HEK293T (cell line): ENCODE measurements at regions not wholly inside any gene's neighbourhood (a gene's known extent, or its start where the extent isn't known, plus 50 kb on each side); places are given as distances from the start of the nearest gene placed in this dataset.

Source experiments
- CTCF ChIA-PET: fragments of 350-600 bp; formaldehyde crosslinking; extraction: SDS; loops from one replicate; lab custom pipeline; 2021; ENCODE audit warnings: antibody characterized with exemption, inconsistent platforms; lab: Yijun Ruan, JAX
- POLR2A ChIA-PET: fragments of 350-600 bp; formaldehyde crosslinking; extraction: SDS; loops from one replicate; lab custom pipeline; 2020; ENCODE audit warnings: antibody characterized with exemption, inconsistent platforms; lab: Yijun Ruan, JAX
- DNase-seq: peaks from one replicate; pipeline ENCODE4 v3.0.0; 2012; ENCODE audit warnings: mixed read lengths; ENCODE audit errors: extremely low spot score
- ARNT ChIP-seq: fragments of 450-650 bp; IDR thresholded peaks from 2 replicates; pipeline ENCODE4 v1.6.1; 2017; ENCODE audit warnings: mild to moderate bottlenecking
- BHLHE40 ChIP-seq: fragments of 450-650 bp; IDR thresholded peaks from 2 replicates; pipeline ENCODE4 v1.6.1; 2016; ENCODE audit warnings: mild to moderate bottlenecking, moderate library complexity, borderline replicate concordance
- CTBP1 ChIP-seq: fragments of 450-650 bp; IDR thresholded peaks from 2 replicates; pipeline ENCODE4 v1.6.1; 2016; ENCODE audit warnings: borderline replicate concordance
- ELF4 ChIP-seq: fragments of 450-650 bp; IDR thresholded peaks from 2 replicates; pipeline ENCODE4 v1.6.1; 2017; ENCODE audit warnings: antibody characterized with exemption
- FOXA1 ChIP-seq: fragments of 450-650 bp; IDR thresholded peaks from 2 replicates; pipeline ENCODE4 v1.6.1; 2016; ENCODE audit warnings: mild to moderate bottlenecking
- FOXK2 ChIP-seq: fragments of 450-650 bp; IDR thresholded peaks from 2 replicates; pipeline ENCODE4 v1.6.1; 2016; ENCODE audit warnings: mild to moderate bottlenecking
- FOXM1 ChIP-seq: fragments of 450-650 bp; IDR thresholded peaks from 2 replicates; pipeline ENCODE4 v1.6.1; 2017; ENCODE audit warnings: mild to moderate bottlenecking, borderline replicate concordance
- HDGF ChIP-seq: fragments of 450-650 bp; IDR thresholded peaks from 2 replicates; pipeline ENCODE4 v1.6.1; 2017; ENCODE audit warnings: antibody characterized with exemption, borderline replicate concordance
- L3MBTL2 ChIP-seq: fragments of 450-650 bp; conservative IDR thresholded peaks from 2 replicates; pipeline ENCODE4 v1.6.1; 2016; ENCODE audit warnings: mild to moderate bottlenecking
- LEF1 ChIP-seq: fragments of 450-650 bp; IDR thresholded peaks from 2 replicates; pipeline ENCODE4 v1.6.1; 2017; ENCODE audit warnings: mild to moderate bottlenecking, borderline replicate concordance
- NFRKB ChIP-seq: fragments of 450-650 bp; IDR thresholded peaks from 2 replicates; pipeline ENCODE4 v1.6.1; 2016; ENCODE audit warnings: mild to moderate bottlenecking, moderate library complexity
- PKNOX1 ChIP-seq: fragments of 450-650 bp; IDR thresholded peaks from 2 replicates; pipeline ENCODE4 v1.6.1; 2016
- SP1 ChIP-seq: fragments of 450-650 bp; IDR thresholded peaks from 2 replicates; pipeline ENCODE4 v1.6.1; 2017
- SUZ12 ChIP-seq: fragments of 450-650 bp; IDR thresholded peaks from 2 replicates; pipeline ENCODE4 v1.6.1; 2016; ENCODE audit warnings: mild to moderate bottlenecking
- TARDBP ChIP-seq: fragments of 450-650 bp; IDR thresholded peaks from 2 replicates; pipeline ENCODE4 v1.6.1; 2016
- ZNF384 ChIP-seq: fragments of 450-650 bp; IDR thresholded peaks from 2 replicates; pipeline ENCODE4 v1.6.1; 2016

DNA sequence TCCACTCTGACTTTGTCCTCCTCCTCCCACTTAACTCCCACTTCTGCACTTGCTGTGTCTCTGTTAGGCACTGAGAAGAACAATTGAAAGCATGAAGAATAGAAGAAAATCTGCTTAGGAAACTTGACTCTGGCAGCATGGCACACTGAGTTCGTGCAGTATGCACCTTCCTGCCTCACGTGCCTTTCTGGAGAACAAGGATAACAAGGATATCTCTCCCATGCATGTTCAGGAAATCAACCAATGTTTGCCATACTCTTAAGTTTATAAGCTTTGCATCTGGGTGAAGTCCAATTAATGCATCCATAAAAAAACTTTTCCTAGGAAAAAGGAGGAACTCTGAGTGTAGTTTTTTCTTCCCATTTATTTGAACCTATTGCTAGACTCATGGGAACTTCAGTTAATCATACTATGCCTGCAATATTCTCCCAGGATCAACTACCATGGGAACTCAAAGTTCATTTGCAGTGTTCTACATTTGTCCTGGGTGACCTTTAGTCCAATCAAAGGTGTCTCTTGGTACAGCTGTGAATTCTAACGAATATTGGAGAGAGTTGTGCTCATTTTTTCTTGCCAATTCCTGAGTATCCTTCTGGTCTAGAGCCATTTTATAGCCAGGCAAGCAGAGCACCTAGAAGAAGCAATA is 227.0 kb downstream of the ENC1 start:
- ChIA-PET POLR2A (no interaction called here), CTCF (no interaction called here)
- TF ChIP-seq PKNOX1, result no peak
- TF ChIP-seq SUZ12, result no peak
- TF ChIP-seq LEF1, result no peak
- no peak for TF ChIP-seq ZNF384
- no peak for TF ChIP-seq HDGF
- TF ChIP-seq FOXM1, result no peak
- no peak for TF ChIP-seq BHLHE40
- no peak for TF ChIP-seq ELF4
- TF ChIP-seq SP1, result no peak
- no peak for TF ChIP-seq TARDBP
- no peak for TF ChIP-seq FOXA1
- TF ChIP-seq L3MBTL2, result no peak
- TF ChIP-seq FOXK2, result no peak
- no peak for TF ChIP-seq NFRKB
- no peak for TF ChIP-seq CTBP1
- TF ChIP-seq ARNT, result no peak
- no peak for DNase-seq

DNA sequence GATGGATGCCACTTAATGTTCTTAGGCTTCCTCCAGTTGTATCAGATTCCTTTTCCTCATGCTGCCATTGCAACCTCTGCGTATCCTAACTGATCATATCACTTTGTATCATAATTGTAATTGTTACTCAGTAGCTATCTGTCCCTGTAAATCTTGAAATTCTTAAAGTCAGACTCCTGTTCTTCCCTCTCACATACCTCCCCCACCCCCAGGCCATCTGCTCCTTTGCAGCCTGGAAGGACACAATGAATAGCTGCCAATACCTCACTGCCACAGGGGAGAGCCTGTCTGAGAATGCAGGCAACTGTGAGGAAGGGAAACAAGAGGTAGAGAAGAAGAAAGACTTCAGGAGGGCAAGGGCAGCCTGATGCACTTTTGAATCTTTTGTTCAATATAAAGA is 228.5 kb downstream of the ENC1 start:
- ChIA-PET POLR2A (no interaction called here), CTCF (no interaction called here)
- no peak for TF ChIP-seq SUZ12
- no peak for TF ChIP-seq ZNF384
- TF ChIP-seq CTBP1, result no peak
- no peak for TF ChIP-seq ELF4
- no peak for TF ChIP-seq FOXM1
- TF ChIP-seq LEF1, result no peak
- TF ChIP-seq TARDBP, result no peak
- TF ChIP-seq SP1, result no peak
- no peak for TF ChIP-seq L3MBTL2
- no peak for TF ChIP-seq ARNT
- TF ChIP-seq PKNOX1, result no peak
- TF ChIP-seq HDGF, result no peak
- no peak for TF ChIP-seq BHLHE40
- TF ChIP-seq FOXA1, result no peak
- TF ChIP-seq FOXK2, result no peak
- TF ChIP-seq NFRKB, result no peak
- DNase-seq, result no peak

DNA sequence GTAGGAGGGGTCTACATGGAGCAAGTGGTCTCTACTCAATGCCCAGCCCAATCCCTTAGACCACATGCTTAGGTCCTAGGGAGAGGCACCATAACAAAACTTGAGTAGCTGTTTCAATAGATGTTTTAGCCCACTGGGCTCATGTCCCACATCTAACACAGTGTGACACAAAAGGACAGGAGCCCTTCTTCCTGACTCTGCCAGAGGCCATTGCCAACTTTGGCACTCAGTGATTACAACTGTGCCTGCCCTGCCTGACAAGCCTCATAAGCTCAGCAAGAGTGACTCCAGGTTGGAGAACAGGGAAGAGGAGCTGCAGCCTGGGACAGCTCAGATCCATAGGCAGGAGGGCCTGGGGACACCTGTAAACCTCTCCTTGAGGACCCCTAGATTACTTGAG is 230.8 kb downstream of the ENC1 start:
- CTCF ChIA-PET, result no interaction called here

GRCh38 chr5:74409166-74409706 is 231.3 kb downstream of the ENC1 start:
- TF ChIP-seq SUZ12 (no peak), ZNF384 (no peak), HDGF (no peak), CTBP1 (no peak), L3MBTL2 (no peak)
- POLR2A ChIA-PET, result interaction anchor here (1.2 kb wide), 1 partner anchor 232 kb away, joined by 4 read pairs; the partner anchor contains the start of gene ENC1
- CTCF ChIA-PET, result no interaction called here
- DNase-seq, result no peak

More for the DNA sequence above, 230.8 kb downstream of the ENC1 start:
- no peak for TF ChIP-seq HDGF
- TF ChIP-seq BHLHE40, result no peak
- no peak for TF ChIP-seq SP1
- DNase-seq, result no peak
- POLR2A ChIA-PET, result interaction anchor here (1.2 kb wide), 1 partner anchor 231 kb away, joined by 4 read pairs; the partner anchor contains the start of gene ENC1

- ChIA-PET POLR2A (no interaction called here), CTCF (no interaction called here)
- no peak for TF ChIP-seq PKNOX1
- TF ChIP-seq ZNF384, result no peak
- no peak for TF ChIP-seq BHLHE40
- no peak for TF ChIP-seq NFRKB
- no peak for TF ChIP-seq ELF4
- no peak for TF ChIP-seq SUZ12
- TF ChIP-seq L3MBTL2, result no peak
- no peak for TF ChIP-seq LEF1
- no peak for TF ChIP-seq ARNT
- no peak for TF ChIP-seq TARDBP
- no peak for TF ChIP-seq FOXK2
- no peak for TF ChIP-seq HDGF
- no peak for TF ChIP-seq FOXA1
- TF ChIP-seq CTBP1, result no peak
- TF ChIP-seq SP1, result no peak
- TF ChIP-seq FOXM1, result no peak
- DNase-seq, result no peak
Measured at GRCh38 chr5:74408150-74409043, 232.1 kb downstream of the ENC1 start.
